ENCODE measurements at regions not wholly inside any gene's neighbourhood (a gene's known extent, or its start where the extent isn't known, plus 50 kb on each side); places are given as distances from the start of the nearest gene placed in this dataset.

DNA sequence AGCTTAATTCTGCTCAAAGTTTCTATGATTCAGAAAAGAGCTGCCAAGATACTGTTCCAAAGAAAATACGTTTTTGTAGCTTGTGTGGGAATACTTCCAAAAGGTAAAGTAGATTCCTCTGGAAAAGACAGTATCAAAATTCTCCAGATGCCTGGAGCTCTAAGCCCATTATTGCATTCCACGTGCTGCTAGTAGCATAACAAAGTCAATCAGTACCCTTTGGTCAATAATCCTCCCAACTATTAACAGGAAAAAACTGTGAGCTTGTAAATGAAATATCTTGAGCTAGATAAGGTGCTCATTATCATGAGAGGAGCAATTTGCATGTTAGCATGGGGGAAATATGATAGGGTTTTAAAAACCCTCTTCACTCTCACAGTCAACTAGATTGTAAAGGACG is 229.5 kb upstream of the TYRP1 start:
- no peak overlapping the region for H3K4me3 Mint-ChIP-seq (ENCODE audit: unreplicated experiment)
- TF ChIP-seq, protein P1, sequence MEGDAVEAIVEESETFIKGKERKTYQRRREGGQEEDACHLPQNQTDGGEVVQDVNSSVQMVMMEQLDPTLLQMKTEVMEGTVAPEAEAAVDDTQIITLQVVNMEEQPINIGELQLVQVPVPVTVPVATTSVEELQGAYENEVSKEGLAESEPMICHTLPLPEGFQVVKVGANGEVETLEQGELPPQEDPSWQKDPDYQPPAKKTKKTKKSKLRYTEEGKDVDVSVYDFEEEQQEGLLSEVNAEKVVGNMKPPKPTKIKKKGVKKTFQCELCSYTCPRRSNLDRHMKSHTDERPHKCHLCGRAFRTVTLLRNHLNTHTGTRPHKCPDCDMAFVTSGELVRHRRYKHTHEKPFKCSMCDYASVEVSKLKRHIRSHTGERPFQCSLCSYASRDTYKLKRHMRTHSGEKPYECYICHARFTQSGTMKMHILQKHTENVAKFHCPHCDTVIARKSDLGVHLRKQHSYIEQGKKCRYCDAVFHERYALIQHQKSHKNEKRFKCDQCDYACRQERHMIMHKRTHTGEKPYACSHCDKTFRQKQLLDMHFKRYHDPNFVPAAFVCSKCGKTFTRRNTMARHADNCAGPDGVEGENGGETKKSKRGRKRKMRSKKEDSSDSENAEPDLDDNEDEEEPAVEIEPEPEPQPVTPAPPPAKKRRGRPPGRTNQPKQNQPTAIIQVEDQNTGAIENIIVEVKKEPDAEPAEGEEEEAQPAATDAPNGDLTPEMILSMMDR (IDR thresholded peaks at IDR 0.05; ENCODE audit: unreplicated experiment), result no peak
- H3K36me3 Mint-ChIP-seq (ENCODE audit: low read depth, unreplicated experiment), result no peaks in the 10 kb centered on the region
- no peaks in the 10 kb centered on the region for H3K27me3 Mint-ChIP-seq (ENCODE audit: unreplicated experiment)
- H3K4me1 Mint-ChIP-seq (ENCODE audit: unreplicated experiment), result no peaks in the 10 kb centered on the region
- no peak for DNase-seq (ENCODE audit: low spot score)
- H3K9me3 Mint-ChIP-seq (ENCODE audit: unreplicated experiment), result no peaks in the 10 kb centered on the region
- H3K27ac Mint-ChIP-seq (ENCODE audit: unreplicated experiment), result no peak overlapping the region

DNA sequence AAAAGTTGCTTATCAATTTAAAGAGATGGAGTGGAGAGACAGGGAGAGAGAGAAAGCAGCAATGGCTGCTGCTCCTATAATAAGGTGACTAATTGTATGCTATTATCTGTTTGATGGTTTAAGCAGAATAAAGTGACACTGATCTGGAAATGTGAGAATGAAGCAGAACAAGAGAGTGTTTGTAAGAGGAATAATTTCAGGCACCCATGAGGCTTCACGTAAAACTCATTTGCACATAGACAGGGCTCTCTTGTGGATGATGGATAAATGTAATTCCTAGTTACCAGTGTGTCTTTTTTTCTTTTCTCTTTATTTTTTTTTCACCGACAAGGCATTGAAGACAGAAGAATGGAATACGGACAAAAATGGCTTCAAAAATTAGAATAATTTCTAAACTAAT is 228.8 kb upstream of the TYRP1 start:
- Mint-ChIP-seq H3K36me3 (ENCODE audit: low read depth, unreplicated experiment) (no peaks in the 10 kb centered on the region), H3K27ac (ENCODE audit: unreplicated experiment) (no peak overlapping the region), H3K27me3 (ENCODE audit: unreplicated experiment) (no peaks in the 10 kb centered on the region), H3K9me3 (ENCODE audit: unreplicated experiment) (no peaks in the 10 kb centered on the region), H3K4me3 (ENCODE audit: unreplicated experiment) (no peak overlapping the region), H3K4me1 (ENCODE audit: unreplicated experiment) (no peaks in the 10 kb centered on the region)
- DNase-seq (ENCODE audit: low spot score), result no peak
- TF ChIP-seq, protein P1 (IDR thresholded peaks at IDR 0.05; ENCODE audit: unreplicated experiment), result no peak

- TF ChIP-seq, protein P1 (IDR thresholded peaks at IDR 0.05; ENCODE audit: unreplicated experiment), result peak; percentile 68
- DNase-seq (ENCODE audit: low spot score), result peak; percentile 13
- no peaks in the 10 kb centered on the region for H3K36me3 Mint-ChIP-seq (ENCODE audit: low read depth, unreplicated experiment)
- H3K9me3 Mint-ChIP-seq (ENCODE audit: unreplicated experiment), result no peaks in the 10 kb centered on the region
- H3K4me1 Mint-ChIP-seq (ENCODE audit: unreplicated experiment), result no peaks in the 10 kb centered on the region
- no peaks in the 10 kb centered on the region for H3K27me3 Mint-ChIP-seq (ENCODE audit: unreplicated experiment)
- no peak overlapping the region for H3K4me3 Mint-ChIP-seq (ENCODE audit: unreplicated experiment)
- H3K27ac Mint-ChIP-seq (ENCODE audit: unreplicated experiment), result no peak overlapping the region
These were observed 228.2 kb upstream of the TYRP1 start for GRCh38 chr9:12464910-12465512.

- Mint-ChIP-seq H3K4me3 (ENCODE audit: unreplicated experiment) (no peak overlapping the region), H3K27me3 (ENCODE audit: unreplicated experiment) (no peaks in the 10 kb centered on the region), H3K27ac (ENCODE audit: unreplicated experiment) (no peak overlapping the region), H3K36me3 (ENCODE audit: low read depth, unreplicated experiment) (no peaks in the 10 kb centered on the region), H3K9me3 (ENCODE audit: unreplicated experiment) (no peaks in the 10 kb centered on the region), H3K4me1 (ENCODE audit: unreplicated experiment) (no peaks in the 10 kb centered on the region)
- TF ChIP-seq, protein P1 (IDR thresholded peaks at IDR 0.05; ENCODE audit: unreplicated experiment), result no peak
- no peak for DNase-seq (ENCODE audit: low spot score)
These were observed 224.1 kb upstream of the TYRP1 start for GRCh38 chr9:12469084-12469483.

DNA sequence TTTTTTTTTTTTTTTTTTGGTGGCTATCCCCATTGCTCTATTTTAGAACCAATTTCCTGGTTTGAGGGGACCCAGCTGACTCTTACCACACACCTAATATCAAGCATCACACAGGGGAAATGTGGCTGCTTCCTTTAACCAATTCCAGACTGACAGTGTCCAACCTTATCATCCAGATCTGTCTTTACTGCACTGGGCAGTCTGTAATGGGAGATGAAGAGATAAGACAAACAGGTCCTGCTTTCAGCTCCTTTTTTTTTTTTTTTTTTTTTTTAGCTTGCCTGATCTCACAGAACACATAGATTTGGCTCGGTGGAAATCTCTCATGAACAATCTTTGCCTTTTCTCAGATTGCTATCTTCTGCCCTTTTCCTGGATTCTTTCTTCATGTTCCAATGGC is 198.8 kb upstream of the TYRP1 start:
- H3K27me3 Mint-ChIP-seq (ENCODE audit: unreplicated experiment), result no peaks in the 10 kb centered on the region
- no peaks in the 10 kb centered on the region for H3K9me3 Mint-ChIP-seq (ENCODE audit: unreplicated experiment)
- no peak overlapping the region for H3K4me3 Mint-ChIP-seq (ENCODE audit: unreplicated experiment)
- no peak for DNase-seq (ENCODE audit: low spot score)
- H3K36me3 Mint-ChIP-seq (ENCODE audit: low read depth, unreplicated experiment), result no peaks in the 10 kb centered on the region
- TF ChIP-seq, protein P1 (IDR thresholded peaks at IDR 0.05; ENCODE audit: unreplicated experiment), result no peak
- H3K4me1 Mint-ChIP-seq (ENCODE audit: unreplicated experiment), result peaks cover 2% of the 10 kb centered on the region
- no peak overlapping the region for H3K27ac Mint-ChIP-seq (ENCODE audit: unreplicated experiment)
